ENCODE measurements at regions not wholly inside any gene's neighbourhood (a gene's known extent, or its start where the extent isn't known, plus 50 kb on each side); places are given as distances from the start of the nearest gene placed in this dataset. TPM values are rescaled to one million over a fixed set of nuclear protein-coding genes. Genes with fewer than 3 reads are reported as not detected.

DNA sequence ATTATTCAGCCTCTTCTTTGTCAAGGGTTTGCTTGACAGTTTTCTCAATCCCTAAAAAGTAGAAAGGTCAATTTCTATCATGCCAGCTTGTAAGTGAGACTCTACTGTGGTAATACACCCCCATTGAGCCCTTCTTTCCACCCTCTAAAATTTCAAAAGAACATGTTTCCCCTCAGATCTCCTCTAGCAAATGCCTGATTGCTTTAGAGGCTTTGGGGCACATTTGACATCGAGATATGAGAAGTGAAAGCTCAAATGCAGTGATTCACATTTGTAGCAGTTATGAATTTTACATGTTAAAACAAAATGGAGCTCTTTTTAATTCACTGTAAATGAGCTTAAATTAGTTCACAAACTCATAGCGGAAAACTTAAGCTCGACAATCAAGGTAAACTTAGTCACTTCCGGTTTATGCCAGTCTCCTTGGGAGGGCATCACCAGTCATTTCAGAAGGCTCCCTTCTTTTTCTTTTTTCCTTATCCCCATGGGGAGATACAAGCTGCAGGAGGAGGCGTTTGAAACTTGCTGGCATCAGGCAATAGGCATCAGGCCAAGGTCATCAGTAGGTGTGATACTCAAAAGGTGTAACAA is 55.3 kb upstream of the ADO start:
- intact Hi-C loops (cut with DNase I): no loop called here
- TF ChIP-seq POLR2AphosphoS5 (IDR thresholded peaks at IDR 0.05; ENCODE audit: insufficient read depth in 1 of 2, low read depth in 1 of 2) (no peak), POLR2A (IDR thresholded peaks at IDR 0.05) (no peak)
- TF ChIP-seq, protein P1, sequence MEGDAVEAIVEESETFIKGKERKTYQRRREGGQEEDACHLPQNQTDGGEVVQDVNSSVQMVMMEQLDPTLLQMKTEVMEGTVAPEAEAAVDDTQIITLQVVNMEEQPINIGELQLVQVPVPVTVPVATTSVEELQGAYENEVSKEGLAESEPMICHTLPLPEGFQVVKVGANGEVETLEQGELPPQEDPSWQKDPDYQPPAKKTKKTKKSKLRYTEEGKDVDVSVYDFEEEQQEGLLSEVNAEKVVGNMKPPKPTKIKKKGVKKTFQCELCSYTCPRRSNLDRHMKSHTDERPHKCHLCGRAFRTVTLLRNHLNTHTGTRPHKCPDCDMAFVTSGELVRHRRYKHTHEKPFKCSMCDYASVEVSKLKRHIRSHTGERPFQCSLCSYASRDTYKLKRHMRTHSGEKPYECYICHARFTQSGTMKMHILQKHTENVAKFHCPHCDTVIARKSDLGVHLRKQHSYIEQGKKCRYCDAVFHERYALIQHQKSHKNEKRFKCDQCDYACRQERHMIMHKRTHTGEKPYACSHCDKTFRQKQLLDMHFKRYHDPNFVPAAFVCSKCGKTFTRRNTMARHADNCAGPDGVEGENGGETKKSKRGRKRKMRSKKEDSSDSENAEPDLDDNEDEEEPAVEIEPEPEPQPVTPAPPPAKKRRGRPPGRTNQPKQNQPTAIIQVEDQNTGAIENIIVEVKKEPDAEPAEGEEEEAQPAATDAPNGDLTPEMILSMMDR (IDR thresholded peaks at IDR 0.05): no peak
- no peaks in the 10 kb centered on the region for H3K36me3 ChIP-seq

More for the DNA sequence above, 55.3 kb upstream of the ADO start:
- H3K4me1 ChIP-seq: no peaks in the 10 kb centered on the region
- H3K9me3 ChIP-seq: no peaks in the 10 kb centered on the region
- H3K27ac ChIP-seq: no peak overlapping the region
- H3K27me3 ChIP-seq: no peaks in the 10 kb centered on the region
- DNase-seq (ENCODE audit: extremely low spot score in 2 of 2): no peak
- H3K4me3 ChIP-seq: no peak overlapping the region

Small RNA genes in the stretch of these regions (small RNA-seq; reads per million reads assigned to genes)
- not detected for gene ALDH7A1P4
